WTC11 (cell line): ENCODE measurements at regions not wholly inside any gene's neighbourhood (a gene's known extent, or its start where the extent isn't known, plus 50 kb on each side); places are given as distances from the start of the nearest gene placed in this dataset.

ENCODE experiments used
- ATAC-seq: fragments of 200-7000 bp; cut with Tn5 transposase; 2 replicates; pipeline ENCODE4 v1.10.0; 2021; ENCODE audit warnings: mild to moderate bottlenecking, moderate library complexity
- CTCF ChIA-PET: fragments of 300-600 bp; sonication (Branson Sonifier 250); formaldehyde crosslinking; loops from one replicate; lab custom pipeline; 2021; ENCODE audit warnings: antibody characterized with exemption; lab: Charles Lee
- POLR2A ChIA-PET: fragments of 350-600 bp; sonication (Branson Sonifier 250); formaldehyde crosslinking; loops from one replicate; lab custom pipeline; 2021; ENCODE audit warnings: antibody characterized with exemption; lab: Charles Lee
- DNase-seq: peaks from one replicate; pipeline ENCODE4 v3.0.0; 2021; ENCODE audit warnings: low spot score
- H3K27ac Mint-ChIP-seq: 2 replicates; pipeline ENCODE4 v1.8.0; 2021; ENCODE audit warnings: mixed read lengths
- H3K27me3 Mint-ChIP-seq: 2 replicates; pipeline ENCODE4 v1.8.0; 2021; ENCODE audit warnings: low read depth, mild to moderate bottlenecking, moderate library complexity, mixed read lengths
- H3K36me3 Mint-ChIP-seq: 2 replicates; pipeline ENCODE4 v1.8.0; 2021; ENCODE audit warnings: mixed read lengths
- H3K4me1 Mint-ChIP-seq: 2 replicates; pipeline ENCODE4 v1.8.0; 2022; ENCODE audit warnings: mixed read lengths
- H3K4me3 Mint-ChIP-seq: 2 replicates; pipeline ENCODE4 v1.8.0; 2021; ENCODE audit warnings: mild to moderate bottlenecking, moderate library complexity, mixed read lengths
- H3K9me3 Mint-ChIP-seq: 2 replicates; pipeline ENCODE4 v1.8.0; 2021; ENCODE audit warnings: mixed read lengths
- CREM ChIP-seq: sonication (generic); formaldehyde crosslinking; IDR thresholded peaks from 2 replicates; pipeline ENCODE4 v1.8.1; 2022; ENCODE audit warnings: mild to moderate bottlenecking, missing genetic modification reagents, moderate library complexity
- GABPB1 ChIP-seq: sonication (generic); formaldehyde crosslinking; IDR thresholded peaks from 2 replicates; pipeline ENCODE4 v1.8.1; 2023; ENCODE audit warnings: mild to moderate bottlenecking, missing genetic modification reagents
- NFE2L1 ChIP-seq: sonication (generic); formaldehyde crosslinking; IDR thresholded peaks from 2 replicates; pipeline ENCODE4 v1.8.1; 2023; ENCODE audit warnings: missing genetic modification reagents
- SMAD4 ChIP-seq: sonication (generic); formaldehyde crosslinking; IDR thresholded peaks from 2 replicates; pipeline ENCODE4 v1.8.0; 2022; ENCODE audit warnings: mild to moderate bottlenecking, missing genetic modification reagents
- TP53 ChIP-seq: sonication (generic); formaldehyde crosslinking; IDR thresholded peaks from 2 replicates; pipeline ENCODE4 v1.8.1; 2023; ENCODE audit warnings: mild to moderate bottlenecking, missing genetic modification reagents
- ZNF121 ChIP-seq: sonication (generic); formaldehyde crosslinking; IDR thresholded peaks from 2 replicates; pipeline ENCODE4 v1.8.0; 2023; ENCODE audit warnings: missing genetic modification reagents
- ZNF219 ChIP-seq: sonication (generic); formaldehyde crosslinking; IDR thresholded peaks from 2 replicates; pipeline ENCODE4 v1.8.0; 2023; ENCODE audit warnings: missing genetic modification reagents, mild to moderate bottlenecking, borderline replicate concordance
- ZNF232 ChIP-seq: sonication (generic); formaldehyde crosslinking; IDR thresholded peaks from 2 replicates; pipeline ENCODE4 v1.8.0; 2022; ENCODE audit warnings: mild to moderate bottlenecking, missing genetic modification reagents
- ZNF263 ChIP-seq: sonication (generic); formaldehyde crosslinking; IDR thresholded peaks from 2 replicates; pipeline ENCODE4 v1.8.1; 2022; ENCODE audit warnings: low read depth, mild to moderate bottlenecking, moderate library complexity, missing genetic modification reagents
- TF ChIP-seq, protein P1 (sequence below): sonication (generic); formaldehyde crosslinking; conservative IDR thresholded peaks from 2 replicates; pipeline ENCODE4 v1.8.1; 2023; ENCODE audit warnings: mild to moderate bottlenecking, low read depth, missing genetic modification reagents, moderate library complexity
- TF ChIP-seq, protein P2 (sequence below): fragments of 250-450 bp; sonication (Bioruptor Pico); conservative IDR thresholded peaks from 2 replicates; pipeline ENCODE4 v1.9.0; 2021; ENCODE audit warnings: mild to moderate bottlenecking
- TF ChIP-seq, protein P3 (sequence below): fragments of 250-450 bp; sonication (Bioruptor Pico); IDR thresholded peaks from 2 replicates; pipeline ENCODE4 v1.9.0; 2021; ENCODE audit warnings: mild to moderate bottlenecking
- TF ChIP-seq, protein P4 (sequence below): sonication (generic); formaldehyde crosslinking; IDR thresholded peaks from 2 replicates; pipeline ENCODE4 v1.8.0; 2022; ENCODE audit warnings: mild to moderate bottlenecking, missing genetic modification reagents
- TF ChIP-seq, protein P5 (sequence below): sonication (generic); formaldehyde crosslinking; IDR thresholded peaks from 2 replicates; pipeline ENCODE4 v1.8.0; 2022; ENCODE audit warnings: missing genetic modification reagents
- TF ChIP-seq, protein P6 (sequence below): sonication (generic); formaldehyde crosslinking; IDR thresholded peaks from 2 replicates; pipeline ENCODE4 v1.8.1; 2023; ENCODE audit warnings: mild to moderate bottlenecking, missing genetic modification reagents
- TF ChIP-seq, protein P7 (sequence below): fragments of 250-450 bp; sonication (Bioruptor Pico); IDR thresholded peaks from 2 replicates; pipeline ENCODE4 v1.9.0; 2021; ENCODE audit warnings: mild to moderate bottlenecking, borderline replicate concordance
- TF ChIP-seq, protein P8 (sequence below): sonication (generic); formaldehyde crosslinking; IDR thresholded peaks from 2 replicates; pipeline ENCODE4 v1.8.1; 2023; ENCODE audit warnings: mild to moderate bottlenecking, missing genetic modification reagents, borderline replicate concordance

DNA sequence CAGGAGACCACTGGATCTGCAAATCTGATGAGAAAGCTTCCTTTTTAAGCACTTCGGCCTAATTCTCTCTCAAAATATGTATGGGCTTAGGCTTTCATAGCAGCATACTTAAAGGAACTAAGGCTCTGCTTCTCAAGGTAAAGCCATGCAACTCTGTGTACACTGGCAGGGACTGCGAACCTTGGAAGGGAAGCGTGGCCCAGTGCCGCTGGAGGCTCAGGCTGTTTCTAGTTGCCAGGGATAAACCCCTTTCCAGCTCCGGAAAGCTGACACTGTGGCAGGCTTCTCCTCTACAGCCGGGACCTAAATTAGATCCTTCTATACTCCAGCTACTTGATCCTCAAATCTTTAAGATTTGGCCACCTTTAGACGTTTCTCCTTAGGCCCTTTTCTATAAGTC, 1091.3 kb upstream of the TENM3 start:
- POLR2A ChIA-PET = no interaction called here

More for the DNA sequence above, 1091.3 kb upstream of the TENM3 start:
- TF ChIP-seq ZNF219 (no peak), ZNF121 (CRISPR knock-in tag) (no peak), GABPB1 (CRISPR knock-in tag) (no peak), NFE2L1 (no peak), TP53 (CRISPR knock-in tag) (no peak), CREM (CRISPR knock-in tag) (no peak), ZNF263 (CRISPR knock-in tag) (no peak), SMAD4 (no peak), ZNF232 (CRISPR knock-in tag) (no peak)
- TF ChIP-seq, protein P1, sequence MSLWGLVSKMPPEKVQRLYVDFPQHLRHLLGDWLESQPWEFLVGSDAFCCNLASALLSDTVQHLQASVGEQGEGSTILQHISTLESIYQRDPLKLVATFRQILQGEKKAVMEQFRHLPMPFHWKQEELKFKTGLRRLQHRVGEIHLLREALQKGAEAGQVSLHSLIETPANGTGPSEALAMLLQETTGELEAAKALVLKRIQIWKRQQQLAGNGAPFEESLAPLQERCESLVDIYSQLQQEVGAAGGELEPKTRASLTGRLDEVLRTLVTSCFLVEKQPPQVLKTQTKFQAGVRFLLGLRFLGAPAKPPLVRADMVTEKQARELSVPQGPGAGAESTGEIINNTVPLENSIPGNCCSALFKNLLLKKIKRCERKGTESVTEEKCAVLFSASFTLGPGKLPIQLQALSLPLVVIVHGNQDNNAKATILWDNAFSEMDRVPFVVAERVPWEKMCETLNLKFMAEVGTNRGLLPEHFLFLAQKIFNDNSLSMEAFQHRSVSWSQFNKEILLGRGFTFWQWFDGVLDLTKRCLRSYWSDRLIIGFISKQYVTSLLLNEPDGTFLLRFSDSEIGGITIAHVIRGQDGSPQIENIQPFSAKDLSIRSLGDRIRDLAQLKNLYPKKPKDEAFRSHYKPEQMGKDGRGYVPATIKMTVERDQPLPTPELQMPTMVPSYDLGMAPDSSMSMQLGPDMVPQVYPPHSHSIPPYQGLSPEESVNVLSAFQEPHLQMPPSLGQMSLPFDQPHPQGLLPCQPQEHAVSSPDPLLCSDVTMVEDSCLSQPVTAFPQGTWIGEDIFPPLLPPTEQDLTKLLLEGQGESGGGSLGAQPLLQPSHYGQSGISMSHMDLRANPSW (CRISPR knock-in tag) = no peak
- TF ChIP-seq, protein P2, sequence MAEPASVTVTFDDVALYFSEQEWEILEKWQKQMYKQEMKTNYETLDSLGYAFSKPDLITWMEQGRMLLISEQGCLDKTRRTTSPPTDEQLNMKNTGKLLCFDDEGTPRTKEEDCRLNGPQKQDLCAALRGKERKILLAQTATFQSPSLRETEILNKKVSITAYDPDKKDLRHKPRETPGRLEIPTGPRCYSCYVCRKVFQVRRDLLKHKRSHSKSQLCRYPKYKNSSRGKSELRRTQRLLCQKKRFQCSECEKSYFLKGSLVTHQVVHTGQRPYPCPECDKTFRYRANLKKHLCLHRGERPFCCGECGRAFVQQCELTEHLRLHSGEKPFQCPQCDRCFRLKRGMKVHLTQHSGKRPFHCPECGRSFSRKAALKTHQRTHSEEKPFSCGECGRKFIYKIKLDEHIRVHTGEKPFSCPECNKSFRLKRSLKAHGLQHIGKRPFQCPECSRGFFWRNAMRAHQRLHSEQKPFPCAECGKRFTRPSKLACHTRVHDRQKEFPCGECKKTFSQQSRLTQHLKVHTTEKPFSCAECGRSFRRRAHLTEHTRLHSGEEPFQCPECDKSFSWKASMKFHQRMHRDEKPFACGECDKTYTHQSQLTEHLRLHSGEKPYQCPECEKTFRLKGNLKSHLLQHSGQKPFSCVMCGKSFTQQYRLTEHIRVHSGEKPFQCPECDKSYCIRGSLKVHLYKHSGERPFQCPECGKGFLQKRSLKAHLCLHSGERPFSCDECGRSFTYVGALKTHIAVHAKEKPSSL = no peak
- TF ChIP-seq, protein P3, sequence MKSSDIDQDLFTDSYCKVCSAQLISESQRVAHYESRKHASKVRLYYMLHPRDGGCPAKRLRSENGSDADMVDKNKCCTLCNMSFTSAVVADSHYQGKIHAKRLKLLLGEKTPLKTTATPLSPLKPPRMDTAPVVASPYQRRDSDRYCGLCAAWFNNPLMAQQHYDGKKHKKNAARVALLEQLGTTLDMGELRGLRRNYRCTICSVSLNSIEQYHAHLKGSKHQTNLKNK (CRISPR knock-in tag) = no peak
- TF ChIP-seq, protein P4, sequence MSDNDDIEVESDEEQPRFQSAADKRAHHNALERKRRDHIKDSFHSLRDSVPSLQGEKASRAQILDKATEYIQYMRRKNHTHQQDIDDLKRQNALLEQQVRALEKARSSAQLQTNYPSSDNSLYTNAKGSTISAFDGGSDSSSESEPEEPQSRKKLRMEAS (CRISPR knock-in tag) = no peak
- TF ChIP-seq, protein P5, sequence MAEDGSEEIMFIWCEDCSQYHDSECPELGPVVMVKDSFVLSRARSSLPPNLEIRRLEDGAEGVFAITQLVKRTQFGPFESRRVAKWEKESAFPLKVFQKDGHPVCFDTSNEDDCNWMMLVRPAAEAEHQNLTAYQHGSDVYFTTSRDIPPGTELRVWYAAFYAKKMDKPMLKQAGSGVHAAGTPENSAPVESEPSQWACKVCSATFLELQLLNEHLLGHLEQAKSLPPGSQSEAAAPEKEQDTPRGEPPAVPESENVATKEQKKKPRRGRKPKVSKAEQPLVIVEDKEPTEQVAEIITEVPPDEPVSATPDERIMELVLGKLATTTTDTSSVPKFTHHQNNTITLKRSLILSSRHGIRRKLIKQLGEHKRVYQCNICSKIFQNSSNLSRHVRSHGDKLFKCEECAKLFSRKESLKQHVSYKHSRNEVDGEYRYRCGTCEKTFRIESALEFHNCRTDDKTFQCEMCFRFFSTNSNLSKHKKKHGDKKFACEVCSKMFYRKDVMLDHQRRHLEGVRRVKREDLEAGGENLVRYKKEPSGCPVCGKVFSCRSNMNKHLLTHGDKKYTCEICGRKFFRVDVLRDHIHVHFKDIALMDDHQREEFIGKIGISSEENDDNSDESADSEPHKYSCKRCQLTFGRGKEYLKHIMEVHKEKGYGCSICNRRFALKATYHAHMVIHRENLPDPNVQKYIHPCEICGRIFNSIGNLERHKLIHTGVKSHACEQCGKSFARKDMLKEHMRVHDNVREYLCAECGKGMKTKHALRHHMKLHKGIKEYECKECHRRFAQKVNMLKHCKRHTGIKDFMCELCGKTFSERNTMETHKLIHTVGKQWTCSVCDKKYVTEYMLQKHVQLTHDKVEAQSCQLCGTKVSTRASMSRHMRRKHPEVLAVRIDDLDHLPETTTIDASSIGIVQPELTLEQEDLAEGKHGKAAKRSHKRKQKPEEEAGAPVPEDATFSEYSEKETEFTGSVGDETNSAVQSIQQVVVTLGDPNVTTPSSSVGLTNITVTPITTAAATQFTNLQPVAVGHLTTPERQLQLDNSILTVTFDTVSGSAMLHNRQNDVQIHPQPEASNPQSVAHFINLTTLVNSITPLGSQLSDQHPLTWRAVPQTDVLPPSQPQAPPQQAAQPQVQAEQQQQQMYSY (CRISPR knock-in tag) = no peak; the same call in none of the 2 replicates
- TF ChIP-seq, protein P6, sequence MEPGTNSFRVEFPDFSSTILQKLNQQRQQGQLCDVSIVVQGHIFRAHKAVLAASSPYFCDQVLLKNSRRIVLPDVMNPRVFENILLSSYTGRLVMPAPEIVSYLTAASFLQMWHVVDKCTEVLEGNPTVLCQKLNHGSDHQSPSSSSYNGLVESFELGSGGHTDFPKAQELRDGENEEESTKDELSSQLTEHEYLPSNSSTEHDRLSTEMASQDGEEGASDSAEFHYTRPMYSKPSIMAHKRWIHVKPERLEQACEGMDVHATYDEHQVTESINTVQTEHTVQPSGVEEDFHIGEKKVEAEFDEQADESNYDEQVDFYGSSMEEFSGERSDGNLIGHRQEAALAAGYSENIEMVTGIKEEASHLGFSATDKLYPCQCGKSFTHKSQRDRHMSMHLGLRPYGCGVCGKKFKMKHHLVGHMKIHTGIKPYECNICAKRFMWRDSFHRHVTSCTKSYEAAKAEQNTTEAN = no peak
- TF ChIP-seq, protein P7, sequence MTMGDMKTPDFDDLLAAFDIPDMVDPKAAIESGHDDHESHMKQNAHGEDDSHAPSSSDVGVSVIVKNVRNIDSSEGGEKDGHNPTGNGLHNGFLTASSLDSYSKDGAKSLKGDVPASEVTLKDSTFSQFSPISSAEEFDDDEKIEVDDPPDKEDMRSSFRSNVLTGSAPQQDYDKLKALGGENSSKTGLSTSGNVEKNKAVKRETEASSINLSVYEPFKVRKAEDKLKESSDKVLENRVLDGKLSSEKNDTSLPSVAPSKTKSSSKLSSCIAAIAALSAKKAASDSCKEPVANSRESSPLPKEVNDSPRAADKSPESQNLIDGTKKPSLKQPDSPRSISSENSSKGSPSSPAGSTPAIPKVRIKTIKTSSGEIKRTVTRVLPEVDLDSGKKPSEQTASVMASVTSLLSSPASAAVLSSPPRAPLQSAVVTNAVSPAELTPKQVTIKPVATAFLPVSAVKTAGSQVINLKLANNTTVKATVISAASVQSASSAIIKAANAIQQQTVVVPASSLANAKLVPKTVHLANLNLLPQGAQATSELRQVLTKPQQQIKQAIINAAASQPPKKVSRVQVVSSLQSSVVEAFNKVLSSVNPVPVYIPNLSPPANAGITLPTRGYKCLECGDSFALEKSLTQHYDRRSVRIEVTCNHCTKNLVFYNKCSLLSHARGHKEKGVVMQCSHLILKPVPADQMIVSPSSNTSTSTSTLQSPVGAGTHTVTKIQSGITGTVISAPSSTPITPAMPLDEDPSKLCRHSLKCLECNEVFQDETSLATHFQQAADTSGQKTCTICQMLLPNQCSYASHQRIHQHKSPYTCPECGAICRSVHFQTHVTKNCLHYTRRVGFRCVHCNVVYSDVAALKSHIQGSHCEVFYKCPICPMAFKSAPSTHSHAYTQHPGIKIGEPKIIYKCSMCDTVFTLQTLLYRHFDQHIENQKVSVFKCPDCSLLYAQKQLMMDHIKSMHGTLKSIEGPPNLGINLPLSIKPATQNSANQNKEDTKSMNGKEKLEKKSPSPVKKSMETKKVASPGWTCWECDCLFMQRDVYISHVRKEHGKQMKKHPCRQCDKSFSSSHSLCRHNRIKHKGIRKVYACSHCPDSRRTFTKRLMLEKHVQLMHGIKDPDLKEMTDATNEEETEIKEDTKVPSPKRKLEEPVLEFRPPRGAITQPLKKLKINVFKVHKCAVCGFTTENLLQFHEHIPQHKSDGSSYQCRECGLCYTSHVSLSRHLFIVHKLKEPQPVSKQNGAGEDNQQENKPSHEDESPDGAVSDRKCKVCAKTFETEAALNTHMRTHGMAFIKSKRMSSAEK (CRISPR knock-in tag) = no peak
- TF ChIP-seq, protein P8, sequence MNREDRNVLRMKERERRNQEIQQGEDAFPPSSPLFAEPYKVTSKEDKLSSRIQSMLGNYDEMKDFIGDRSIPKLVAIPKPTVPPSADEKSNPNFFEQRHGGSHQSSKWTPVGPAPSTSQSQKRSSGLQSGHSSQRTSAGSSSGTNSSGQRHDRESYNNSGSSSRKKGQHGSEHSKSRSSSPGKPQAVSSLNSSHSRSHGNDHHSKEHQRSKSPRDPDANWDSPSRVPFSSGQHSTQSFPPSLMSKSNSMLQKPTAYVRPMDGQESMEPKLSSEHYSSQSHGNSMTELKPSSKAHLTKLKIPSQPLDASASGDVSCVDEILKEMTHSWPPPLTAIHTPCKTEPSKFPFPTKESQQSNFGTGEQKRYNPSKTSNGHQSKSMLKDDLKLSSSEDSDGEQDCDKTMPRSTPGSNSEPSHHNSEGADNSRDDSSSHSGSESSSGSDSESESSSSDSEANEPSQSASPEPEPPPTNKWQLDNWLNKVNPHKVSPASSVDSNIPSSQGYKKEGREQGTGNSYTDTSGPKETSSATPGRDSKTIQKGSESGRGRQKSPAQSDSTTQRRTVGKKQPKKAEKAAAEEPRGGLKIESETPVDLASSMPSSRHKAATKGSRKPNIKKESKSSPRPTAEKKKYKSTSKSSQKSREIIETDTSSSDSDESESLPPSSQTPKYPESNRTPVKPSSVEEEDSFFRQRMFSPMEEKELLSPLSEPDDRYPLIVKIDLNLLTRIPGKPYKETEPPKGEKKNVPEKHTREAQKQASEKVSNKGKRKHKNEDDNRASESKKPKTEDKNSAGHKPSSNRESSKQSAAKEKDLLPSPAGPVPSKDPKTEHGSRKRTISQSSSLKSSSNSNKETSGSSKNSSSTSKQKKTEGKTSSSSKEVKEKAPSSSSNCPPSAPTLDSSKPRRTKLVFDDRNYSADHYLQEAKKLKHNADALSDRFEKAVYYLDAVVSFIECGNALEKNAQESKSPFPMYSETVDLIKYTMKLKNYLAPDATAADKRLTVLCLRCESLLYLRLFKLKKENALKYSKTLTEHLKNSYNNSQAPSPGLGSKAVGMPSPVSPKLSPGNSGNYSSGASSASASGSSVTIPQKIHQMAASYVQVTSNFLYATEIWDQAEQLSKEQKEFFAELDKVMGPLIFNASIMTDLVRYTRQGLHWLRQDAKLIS = no peak
- no peak overlapping the region for H3K27ac Mint-ChIP-seq
- no peaks in the 10 kb centered on the region for H3K36me3 Mint-ChIP-seq
- no peak overlapping the region for H3K4me3 Mint-ChIP-seq
- no peak for ATAC-seq
- peaks cover 2% of the 10 kb centered on the region; the same call in 1 of the 2 replicates for H3K9me3 Mint-ChIP-seq
- peaks cover 3% of the 10 kb centered on the region; the same call in 1 of the 2 replicates for H3K27me3 Mint-ChIP-seq
- DNase-seq = no peak
- CTCF ChIA-PET = no interaction called here
- no peaks in the 10 kb centered on the region for H3K4me1 Mint-ChIP-seq
